ENCODE measurements at regions not wholly inside any gene's neighbourhood (a gene's known extent, or its start where the extent isn't known, plus 50 kb on each side); places are given as distances from the start of the nearest gene placed in this dataset.

- TF ChIP-seq CTCF (IDR thresholded peaks at IDR 0.05; ENCODE audit: low read length) = no peak
- no peak for TF ChIP-seq EZH2 (IDR thresholded peaks at IDR 0.05; ENCODE audit: borderline replicate concordance, low read length)
Measured at GRCh38 chr16:73549984-73550631, 502.2 kb upstream of the ZFHX3 start.
